ENCODE measurements at regions not wholly inside any gene's neighbourhood (a gene's known extent, or its start where the extent isn't known, plus 50 kb on each side); places are given as distances from the start of the nearest gene placed in this dataset.

GRCh38 chr22:26996154-26996553, 338.8 kb downstream of the MIAT start:
- DNase-seq (ENCODE audit: extremely low spot score in 2 of 2), result no peak
- Histone ChIP-seq H3K27ac (no peak overlapping the region), H3K27me3 (no peaks in the 10 kb centered on the region), H3K4me1 (no peaks in the 10 kb centered on the region), H3K36me3 (no peaks in the 10 kb centered on the region), H3K9me3 (no peaks in the 10 kb centered on the region), H3K4me3 (no peak overlapping the region)
- no peak for TF ChIP-seq POLR2A (IDR thresholded peaks at IDR 0.05)
- TF ChIP-seq CTCF (IDR thresholded peaks at IDR 0.05), result no peak
- no peak for TF ChIP-seq POLR2AphosphoS5 (IDR thresholded peaks at IDR 0.05; ENCODE audit: insufficient read depth in 1 of 2, low read depth in 1 of 2)
- intact Hi-C loops (cut with DNase I), result no loop called here

- Histone ChIP-seq H3K4me1 (no peaks in the 10 kb centered on the region), H3K36me3 (no peaks in the 10 kb centered on the region), H3K27ac (no peak overlapping the region), H3K9me3 (no peaks in the 10 kb centered on the region), H3K27me3 (no peaks in the 10 kb centered on the region), H3K4me3 (no peak overlapping the region)
- TF ChIP-seq CTCF (IDR thresholded peaks at IDR 0.05) (no peak), POLR2A (IDR thresholded peaks at IDR 0.05) (no peak), POLR2AphosphoS5 (IDR thresholded peaks at IDR 0.05; ENCODE audit: insufficient read depth in 1 of 2, low read depth in 1 of 2) (no peak)
- intact Hi-C loops (cut with DNase I), result no loop called here
- no peak for DNase-seq (ENCODE audit: extremely low spot score in 2 of 2)
Measured at GRCh38 chr22:26998129-26998528, 340.7 kb downstream of the MIAT start.

GRCh38 chr22:26998716-26999115, 341.3 kb downstream of the MIAT start:
- no peak for DNase-seq (ENCODE audit: extremely low spot score in 2 of 2)
- Histone ChIP-seq H3K4me3 (no peak overlapping the region), H3K27me3 (no peaks in the 10 kb centered on the region), H3K4me1 (no peaks in the 10 kb centered on the region), H3K36me3 (no peaks in the 10 kb centered on the region), H3K9me3 (no peaks in the 10 kb centered on the region), H3K27ac (no peak overlapping the region)
- TF ChIP-seq CTCF (IDR thresholded peaks at IDR 0.05), result no peak
- no peak for TF ChIP-seq POLR2AphosphoS5 (IDR thresholded peaks at IDR 0.05; ENCODE audit: insufficient read depth in 1 of 2, low read depth in 1 of 2)
- TF ChIP-seq POLR2A (IDR thresholded peaks at IDR 0.05), result no peak
- intact Hi-C loops (cut with DNase I), result no loop called here

GRCh38 chr22:27003297-27003696, 345.9 kb downstream of the MIAT start:
- Histone ChIP-seq H3K36me3 (no peaks in the 10 kb centered on the region), H3K27ac (no peak overlapping the region), H3K9me3 (no peaks in the 10 kb centered on the region), H3K4me1 (no peaks in the 10 kb centered on the region), H3K27me3 (no peaks in the 10 kb centered on the region), H3K4me3 (no peak overlapping the region)
- no peak for TF ChIP-seq POLR2A (IDR thresholded peaks at IDR 0.05)
- TF ChIP-seq POLR2AphosphoS5 (IDR thresholded peaks at IDR 0.05; ENCODE audit: insufficient read depth in 1 of 2, low read depth in 1 of 2), result no peak
- no peak for TF ChIP-seq CTCF (IDR thresholded peaks at IDR 0.05)
- intact Hi-C loops (cut with DNase I), result no loop called here
- no peak for DNase-seq (ENCODE audit: extremely low spot score in 2 of 2)

GRCh38 chr22:27004434-27004833, 347.0 kb downstream of the MIAT start:
- Histone ChIP-seq H3K27me3 (no peaks in the 10 kb centered on the region), H3K36me3 (no peaks in the 10 kb centered on the region), H3K27ac (no peak overlapping the region), H3K4me3 (no peak overlapping the region), H3K9me3 (no peaks in the 10 kb centered on the region), H3K4me1 (no peaks in the 10 kb centered on the region)
- DNase-seq (ENCODE audit: extremely low spot score in 2 of 2), result no peak
- TF ChIP-seq CTCF (IDR thresholded peaks at IDR 0.05) (no peak), POLR2A (IDR thresholded peaks at IDR 0.05) (no peak), POLR2AphosphoS5 (IDR thresholded peaks at IDR 0.05; ENCODE audit: insufficient read depth in 1 of 2, low read depth in 1 of 2) (no peak)
- intact Hi-C loops (cut with DNase I), result no loop called here

Data from vagina (tissue), 2 donors.